ENCODE measurements at regions not wholly inside any gene's neighbourhood (a gene's known extent, or its start where the extent isn't known, plus 50 kb on each side); places are given as distances from the start of the nearest gene placed in this dataset.

- no peak overlapping the region for H3K4me3 ChIP-seq (replicated peaks; ENCODE audit: low read depth, low read length)
- no peaks in the 10 kb centered on the region; the same call in 1 of the 2 replicates for H3K27me3 ChIP-seq (replicated peaks; ENCODE audit: control insufficient read depth, insufficient read depth, low read length)
- DNase-seq (ENCODE audit: extremely low read depth, insufficient read length) = no peak
- TF ChIP-seq CTCF (IDR thresholded peaks at IDR 0.05; ENCODE audit: insufficient read depth, low read length, poor library complexity, severe bottlenecking) = no peak
- no peaks in the 10 kb centered on the region for H3K36me3 ChIP-seq (ENCODE audit: control insufficient read depth, insufficient read depth, low read length)
These were observed 269.2 kb downstream of the PDCD6IP start for GRCh38 chr3:34067536-34068051.

GRCh38 chr3:34068505-34068904, 270.1 kb downstream of the PDCD6IP start:
- no peaks in the 10 kb centered on the region for H3K36me3 ChIP-seq (ENCODE audit: control insufficient read depth, insufficient read depth, low read length)
- H3K4me3 ChIP-seq (replicated peaks; ENCODE audit: low read depth, low read length) = no peak overlapping the region
- DNase-seq (ENCODE audit: extremely low read depth, insufficient read length) = no peak
- H3K27me3 ChIP-seq (replicated peaks; ENCODE audit: control insufficient read depth, insufficient read depth, low read length) = no peaks in the 10 kb centered on the region; the same call in 1 of the 2 replicates
- no peak for TF ChIP-seq CTCF (IDR thresholded peaks at IDR 0.05; ENCODE audit: insufficient read depth, low read length, poor library complexity, severe bottlenecking)

GRCh38 chr3:34070831-34071585, 272.6 kb downstream of the PDCD6IP start:
- Histone ChIP-seq H3K36me3 (ENCODE audit: control insufficient read depth, insufficient read depth, low read length) (no peaks in the 10 kb centered on the region), H3K4me3 (replicated peaks; ENCODE audit: low read depth, low read length) (no peak overlapping the region), H3K27me3 (replicated peaks; ENCODE audit: control insufficient read depth, insufficient read depth, low read length) (no peaks in the 10 kb centered on the region; the same call in 1 of the 2 replicates)
- no peak for DNase-seq (ENCODE audit: extremely low read depth, insufficient read length)
- TF ChIP-seq CTCF (IDR thresholded peaks at IDR 0.05; ENCODE audit: insufficient read depth, low read length, poor library complexity, severe bottlenecking) = no peak

GRCh38 chr3:34072297-34072696, 273.9 kb downstream of the PDCD6IP start:
- H3K27me3 ChIP-seq (replicated peaks; ENCODE audit: control insufficient read depth, insufficient read depth, low read length) = no peaks in the 10 kb centered on the region; the same call in 1 of the 2 replicates
- no peak for TF ChIP-seq CTCF (IDR thresholded peaks at IDR 0.05; ENCODE audit: insufficient read depth, low read length, poor library complexity, severe bottlenecking)
- H3K4me3 ChIP-seq (replicated peaks; ENCODE audit: low read depth, low read length) = no peak overlapping the region

GRCh38 chr3:34073111-34073510, 274.7 kb downstream of the PDCD6IP start:
- no peaks in the 10 kb centered on the region for H3K36me3 ChIP-seq (ENCODE audit: control insufficient read depth, insufficient read depth, low read length)
- no peak overlapping the region for H3K4me3 ChIP-seq (replicated peaks; ENCODE audit: low read depth, low read length)
- no peak for TF ChIP-seq CTCF (IDR thresholded peaks at IDR 0.05; ENCODE audit: insufficient read depth, low read length, poor library complexity, severe bottlenecking)
- H3K27me3 ChIP-seq (replicated peaks; ENCODE audit: control insufficient read depth, insufficient read depth, low read length) = no peaks in the 10 kb centered on the region; the same call in 1 of the 2 replicates
- no peak for DNase-seq (ENCODE audit: extremely low read depth, insufficient read length)

More at GRCh38 chr3:34072297-34072696, 273.9 kb downstream of the PDCD6IP start:
- no peak for DNase-seq (ENCODE audit: extremely low read depth, insufficient read length)
- no peaks in the 10 kb centered on the region for H3K36me3 ChIP-seq (ENCODE audit: control insufficient read depth, insufficient read depth, low read length)

Data from GM06990 (cell line).